GM19395 (cell line): ENCODE measurements at regions not wholly inside any gene's neighbourhood (a gene's known extent, or its start where the extent isn't known, plus 50 kb on each side); places are given as distances from the start of the nearest gene placed in this dataset.
"Not testable (repeated sequence)": the region's sequence is repeated elsewhere in the genome, so short reads cannot be mapped to it uniquely, and the experiment has no call there.

Experiments
- ATAC-seq: cut with Tn5 transposase; IDR thresholded peaks from one replicate; pipeline ENCODE4 v1.9.1; 2021; ENCODE audit warnings: mild to moderate bottlenecking, moderate library complexity; ENCODE audit not compliant: unreplicated experiment

DNA sequence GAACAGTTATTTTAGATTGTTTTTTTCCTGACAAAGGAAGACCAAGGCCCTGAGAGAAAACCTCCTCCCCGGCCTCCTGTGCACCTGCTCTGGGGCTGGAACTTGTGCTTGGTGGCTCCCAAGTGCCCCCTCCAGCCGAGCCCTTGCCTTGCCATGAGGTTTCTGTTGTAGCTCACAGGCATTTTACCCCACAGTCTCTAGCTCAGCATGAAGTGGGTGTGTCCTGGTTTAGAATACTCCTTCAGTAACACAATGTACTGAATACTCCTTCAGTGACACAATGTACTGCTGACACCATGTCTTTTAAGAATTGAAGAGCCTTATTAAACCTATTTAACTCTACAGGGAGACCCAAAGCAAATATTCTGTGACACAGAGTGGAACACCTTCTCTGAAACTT is 116.1 kb downstream of the OR4M2 start:
- ATAC-seq: not testable (repeated sequence)

DNA sequence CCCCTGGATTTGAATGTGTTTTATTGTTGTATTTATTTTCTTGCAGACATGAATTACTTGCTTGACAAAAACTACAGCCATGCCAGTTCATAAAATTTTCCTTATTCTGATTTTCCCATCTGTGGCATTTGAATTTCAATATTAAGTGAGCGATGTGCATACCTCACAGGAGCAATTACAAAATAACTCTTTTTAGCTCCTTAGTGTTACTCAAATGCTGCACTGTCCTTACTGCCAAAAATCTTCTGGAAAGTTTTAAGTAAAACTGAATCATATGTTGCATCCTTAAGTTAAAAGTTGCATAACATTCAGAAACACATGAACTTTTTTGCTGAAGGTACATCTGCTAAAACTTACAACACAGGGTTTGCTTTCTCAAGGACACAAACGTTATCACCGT is 120.1 kb downstream of the OR4M2 start:
- ATAC-seq: not testable (repeated sequence)

DNA sequence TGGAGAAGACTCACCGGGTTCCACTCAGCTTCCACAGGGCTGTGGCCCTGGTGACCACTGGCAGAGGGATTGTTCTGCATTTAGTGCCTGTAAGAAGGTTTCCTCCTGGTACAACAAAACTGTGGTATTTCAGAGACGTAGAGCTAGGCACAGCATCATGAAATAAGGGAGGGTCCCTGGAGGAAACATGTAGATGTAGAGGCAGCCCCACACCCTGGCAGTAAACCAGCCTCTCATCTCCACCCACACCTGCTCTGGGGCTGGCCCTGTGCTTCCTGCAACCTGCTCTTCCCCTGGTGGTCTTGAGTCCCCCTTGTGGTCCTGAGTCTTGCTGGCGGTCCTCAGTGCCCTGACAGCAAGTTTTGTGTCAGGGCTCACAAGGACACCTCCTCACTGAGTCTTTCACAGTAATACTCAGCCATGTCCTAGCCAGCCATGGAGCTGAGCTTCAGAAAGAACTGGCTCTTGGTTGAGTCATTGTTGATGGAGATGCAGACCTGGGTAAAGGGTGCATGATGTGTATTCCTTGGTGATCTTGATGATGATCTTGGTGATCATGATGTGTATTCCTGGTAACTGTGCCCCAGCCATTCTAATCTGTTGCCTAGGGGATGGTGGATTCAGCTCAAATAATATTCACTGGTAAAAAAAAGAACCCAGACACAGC is 121.8 kb downstream of the OR4M2 start:
- ATAC-seq: not testable (repeated sequence)

DNA sequence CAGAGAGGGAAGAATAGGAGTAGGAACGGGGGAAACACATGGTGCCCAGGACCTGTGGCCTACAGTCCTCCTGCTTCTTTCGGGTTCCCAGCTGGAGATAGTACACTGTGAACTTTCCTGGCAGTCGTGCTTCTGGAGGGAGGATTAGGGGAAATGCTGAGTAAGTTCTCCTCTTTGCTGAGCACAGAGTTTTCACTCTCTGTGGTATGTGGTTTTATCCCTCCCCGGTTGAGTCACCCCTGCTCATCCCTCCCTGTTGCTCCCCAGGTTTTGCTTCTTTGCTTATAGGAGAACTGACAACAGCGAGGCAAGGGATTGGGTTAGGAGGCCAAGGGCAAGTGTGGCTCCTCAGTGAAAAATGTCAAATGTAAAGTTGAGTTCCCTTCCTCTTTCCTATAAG is 122.9 kb downstream of the OR4M2 start:
- not testable (repeated sequence) for ATAC-seq

DNA sequence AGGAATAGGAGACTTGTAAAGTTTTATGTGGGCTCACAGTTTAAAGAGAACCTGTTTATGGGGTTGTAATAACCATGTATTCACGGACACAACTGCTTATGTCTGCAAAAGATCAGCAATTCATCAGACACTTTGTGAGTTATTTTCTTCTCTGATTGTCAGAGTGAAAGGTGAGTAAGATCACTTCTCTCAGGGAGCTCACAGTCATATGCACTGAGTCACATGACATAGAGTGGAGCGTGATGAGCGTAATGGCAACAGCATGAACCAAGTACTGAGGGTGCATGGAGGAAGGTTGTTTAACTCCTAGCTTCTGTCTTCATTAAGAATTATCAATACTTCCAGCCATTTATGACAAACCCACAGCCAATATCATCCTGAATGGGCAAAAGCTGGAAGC is 128.8 kb downstream of the OR4M2 start:
- not testable (repeated sequence) for ATAC-seq

DNA sequence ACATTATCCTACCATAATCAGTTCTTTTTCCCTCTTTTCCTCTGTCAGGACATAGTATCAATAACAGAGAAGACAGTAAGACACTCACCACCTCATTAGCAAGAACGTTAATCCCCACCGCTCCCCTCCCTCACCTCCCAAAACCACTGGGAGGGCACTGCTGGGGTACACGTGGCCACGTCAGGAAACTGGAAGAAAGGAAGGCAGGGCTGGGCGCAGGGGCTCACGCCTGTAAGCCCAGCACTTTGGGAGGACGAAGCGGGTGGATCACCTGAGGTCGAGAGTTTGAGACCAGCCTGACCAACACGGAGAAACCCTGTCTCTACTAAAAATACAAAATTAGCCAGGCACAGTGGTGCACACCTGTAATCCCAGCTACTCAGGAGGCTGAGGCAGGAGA is 142.3 kb downstream of the OR4M2 start:
- not testable (repeated sequence) for ATAC-seq

DNA sequence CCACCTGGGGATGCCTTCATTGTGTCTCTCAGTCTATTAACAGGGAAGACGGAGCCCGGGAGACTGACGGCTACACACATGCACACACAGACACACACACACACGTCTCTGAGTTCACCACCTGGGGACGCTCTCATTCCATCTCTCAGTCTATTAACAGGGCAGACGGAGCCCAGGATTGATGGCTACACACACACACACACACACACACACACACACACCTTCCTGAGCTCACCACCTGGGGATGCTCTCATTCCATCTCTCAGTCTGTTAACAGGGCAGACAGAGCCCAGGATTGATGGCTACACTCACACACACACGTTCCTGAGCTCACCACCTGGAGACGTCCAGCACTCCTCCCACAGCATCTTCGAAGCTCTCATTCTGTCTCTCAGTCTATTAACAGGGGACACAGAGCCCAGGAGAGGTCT is 143.9 kb downstream of the OR4M2 start:
- ATAC-seq: no peak

DNA sequence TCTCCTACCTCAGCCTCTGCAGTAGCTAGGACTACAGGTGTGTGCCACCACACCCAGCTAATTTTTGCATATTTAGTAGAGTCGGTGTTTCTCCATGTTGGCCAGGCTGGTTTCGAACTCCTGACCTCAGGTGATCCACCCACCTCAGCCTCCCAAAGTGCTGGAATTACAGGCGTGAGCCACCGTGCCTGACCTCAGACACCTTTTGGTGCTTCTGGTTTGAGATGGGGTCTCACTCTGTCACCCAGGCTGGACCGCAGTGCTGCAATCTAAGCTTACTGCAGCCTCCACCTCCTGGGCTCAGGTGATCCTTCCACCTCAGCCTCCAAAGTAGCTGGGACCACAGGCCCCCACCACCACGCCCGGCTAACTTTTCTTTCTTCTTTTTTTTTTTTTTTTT is 144.6 kb downstream of the OR4M2 start:
- ATAC-seq: not testable (repeated sequence)

DNA sequence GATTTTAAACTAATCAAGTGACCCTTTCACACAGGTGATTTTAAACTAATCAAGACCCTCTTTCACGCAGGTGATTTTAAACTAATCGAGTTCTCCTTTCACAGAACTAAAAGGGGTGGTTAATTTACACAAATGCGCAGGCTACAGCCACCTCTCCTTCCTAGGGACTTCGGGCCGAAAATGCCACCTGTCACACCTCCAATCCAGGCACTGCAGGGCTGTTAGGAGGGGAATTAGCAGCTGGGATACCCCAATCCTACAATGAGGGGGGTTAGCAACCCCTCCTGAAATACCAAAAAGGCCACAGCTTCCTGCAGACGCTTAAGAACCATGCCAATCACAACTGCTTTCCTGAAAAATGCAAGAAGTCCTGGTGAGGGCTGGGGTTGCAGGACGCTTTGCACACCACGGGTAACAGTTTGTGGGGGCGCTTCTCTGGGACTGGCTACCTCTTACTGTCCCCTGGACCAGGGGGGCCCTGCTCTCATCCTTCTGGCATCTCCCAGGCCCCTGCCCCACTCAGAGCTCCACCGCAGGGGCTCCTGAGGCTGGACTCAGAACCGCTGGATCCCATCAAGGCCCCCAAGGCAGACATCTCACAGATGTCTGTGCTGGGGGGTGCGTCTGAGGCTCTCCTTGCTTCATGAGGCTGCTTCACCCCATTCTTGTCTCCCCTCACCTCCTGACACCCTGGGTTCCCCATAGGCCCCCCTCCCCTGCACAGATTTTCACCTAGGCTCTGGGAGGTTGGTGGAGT is 145.9 kb downstream of the OR4M2 start:
- ATAC-seq: no peak

DNA sequence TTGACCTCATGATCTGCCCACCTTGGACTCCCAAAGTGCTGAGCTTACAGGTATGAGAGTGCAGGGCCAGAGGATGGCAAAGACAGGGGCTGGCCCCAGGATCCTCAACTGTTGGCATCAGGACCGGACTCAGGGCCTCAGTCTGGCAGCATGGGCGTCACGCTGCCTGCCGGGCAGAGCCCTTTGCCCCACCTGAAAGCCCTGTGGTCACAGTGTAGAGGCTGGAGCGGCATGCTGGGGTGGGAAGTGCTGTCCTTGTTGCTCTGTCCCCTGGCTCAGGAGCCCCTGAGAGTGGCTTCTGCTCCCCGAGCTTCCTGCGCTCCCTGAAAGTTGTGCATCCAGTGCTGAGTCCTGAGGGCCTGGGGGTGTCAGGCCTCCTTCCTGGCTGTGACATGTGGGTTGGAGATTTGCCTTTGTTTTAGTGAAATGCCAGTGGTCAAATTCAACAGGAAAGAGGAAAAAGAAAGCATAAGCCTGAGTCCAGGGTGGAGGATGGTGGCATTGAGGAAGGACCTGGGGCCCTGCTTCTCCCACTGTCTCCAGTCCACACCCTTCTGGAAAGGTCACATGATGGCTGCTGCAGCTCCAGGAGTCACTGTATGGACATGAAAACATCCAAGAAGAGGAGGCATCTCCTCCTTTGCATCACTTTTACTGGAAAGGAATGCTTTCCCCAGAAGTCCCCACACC is 147.2 kb downstream of the OR4M2 start:
- ATAC-seq: no peak

DNA sequence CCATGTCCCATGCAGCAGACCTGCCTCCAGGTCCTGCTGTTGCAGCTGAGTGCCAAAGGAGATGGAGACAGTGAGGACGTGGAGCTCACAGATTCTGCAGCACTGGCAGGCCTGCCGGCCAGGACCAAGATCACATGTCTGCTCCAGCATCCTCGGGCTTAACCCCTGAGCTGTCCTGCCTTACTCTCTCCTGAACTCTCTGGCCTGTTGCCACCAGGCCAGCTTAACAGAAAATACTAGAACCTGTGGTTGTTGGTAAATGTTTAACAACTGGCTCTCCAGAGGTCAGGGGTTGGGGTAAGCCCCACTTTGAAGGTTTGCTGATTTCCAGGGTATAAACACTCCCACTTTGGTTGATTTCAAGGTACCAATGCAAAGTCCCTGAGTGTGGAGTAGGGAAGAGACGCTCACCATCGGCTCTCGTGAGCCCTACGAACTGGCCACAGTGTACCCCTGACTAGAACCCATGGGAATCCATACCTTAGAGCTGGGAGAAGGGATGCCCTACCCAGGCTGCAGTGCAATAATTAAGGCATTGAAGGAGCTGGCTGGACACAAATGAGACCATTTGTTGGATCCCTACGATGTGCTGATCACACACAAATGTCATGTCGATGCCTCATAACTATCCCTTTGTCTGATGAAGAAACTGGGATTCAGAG is 147.9 kb downstream of the OR4M2 start:
- no peak for ATAC-seq

DNA sequence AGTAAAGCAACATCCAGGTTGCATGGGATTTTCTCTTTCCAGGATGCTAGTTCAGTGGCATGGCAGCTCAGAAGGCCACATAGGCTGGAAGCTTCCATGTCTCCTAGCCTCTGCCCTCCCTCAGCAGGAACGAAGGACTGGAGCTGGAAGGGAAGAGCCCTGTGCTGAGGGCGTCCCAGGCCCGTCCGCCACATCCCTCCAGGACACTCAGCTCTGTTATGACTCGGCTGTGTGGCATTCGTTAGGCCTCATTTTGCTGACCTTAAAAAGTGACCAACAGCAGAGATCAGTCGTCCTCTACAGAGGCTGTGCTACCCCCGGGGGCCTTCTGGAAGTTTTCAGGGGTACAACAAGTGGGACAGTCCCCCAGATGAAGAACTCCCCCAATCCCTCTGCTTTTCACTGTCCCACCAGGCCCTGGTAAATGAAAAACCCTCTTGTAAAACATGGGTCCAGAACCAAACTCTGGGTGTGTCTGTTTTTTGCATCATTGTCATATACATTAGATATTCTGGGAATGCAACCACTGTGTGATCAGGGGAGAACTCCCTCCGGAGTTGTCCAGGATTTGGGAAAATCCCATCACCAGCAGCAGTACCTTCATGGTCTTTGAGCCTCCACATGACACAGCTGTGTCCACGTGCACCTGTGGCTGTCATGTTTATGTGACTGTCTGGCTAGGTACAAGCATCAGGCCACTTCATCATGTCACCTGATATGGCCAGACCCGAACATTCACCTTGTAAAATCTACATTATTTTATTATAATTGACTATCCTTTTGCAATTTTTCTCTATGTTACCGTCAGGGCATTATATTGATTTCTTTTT is 149.9 kb downstream of the OR4M2 start:
- no peak for ATAC-seq

DNA sequence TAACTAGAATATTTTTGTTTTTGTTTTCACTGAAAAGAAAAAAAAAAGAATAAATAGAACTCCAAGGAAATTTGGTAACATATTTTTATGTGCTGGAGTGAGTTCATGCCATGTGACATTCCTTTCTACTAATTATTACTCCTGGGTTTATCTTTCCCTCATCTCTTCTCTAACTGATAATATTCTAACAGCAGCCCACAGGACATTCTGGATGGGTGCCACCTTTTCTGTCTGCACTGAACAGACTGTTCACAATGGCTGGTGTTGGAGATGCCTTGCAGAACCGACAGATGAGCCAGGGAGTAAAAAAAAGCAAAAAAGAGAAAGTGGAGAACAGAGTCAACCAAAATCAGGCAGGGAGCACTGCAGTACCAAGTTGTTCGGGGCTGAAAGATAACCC is 151.3 kb downstream of the OR4M2 start:
- ATAC-seq: no peak

DNA sequence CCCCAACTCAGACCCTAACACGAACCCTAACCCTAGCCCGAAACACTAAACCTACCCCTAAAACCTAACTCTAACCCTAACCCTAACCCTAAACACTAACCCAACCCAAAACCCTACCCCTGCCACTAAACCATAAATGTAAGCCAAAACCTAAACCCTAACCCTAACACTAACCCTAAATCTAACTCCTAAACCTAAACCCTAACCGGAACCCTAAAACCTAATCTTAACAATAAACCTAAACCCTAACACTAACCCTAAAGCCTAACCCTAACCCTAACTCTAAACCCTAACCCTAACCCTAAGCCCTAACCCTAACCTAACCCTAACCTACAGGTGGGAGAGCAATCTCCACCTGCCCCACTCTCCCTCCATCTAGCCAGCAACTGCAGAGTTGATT is 152.3 kb downstream of the OR4M2 start:
- ATAC-seq: no peak

DNA sequence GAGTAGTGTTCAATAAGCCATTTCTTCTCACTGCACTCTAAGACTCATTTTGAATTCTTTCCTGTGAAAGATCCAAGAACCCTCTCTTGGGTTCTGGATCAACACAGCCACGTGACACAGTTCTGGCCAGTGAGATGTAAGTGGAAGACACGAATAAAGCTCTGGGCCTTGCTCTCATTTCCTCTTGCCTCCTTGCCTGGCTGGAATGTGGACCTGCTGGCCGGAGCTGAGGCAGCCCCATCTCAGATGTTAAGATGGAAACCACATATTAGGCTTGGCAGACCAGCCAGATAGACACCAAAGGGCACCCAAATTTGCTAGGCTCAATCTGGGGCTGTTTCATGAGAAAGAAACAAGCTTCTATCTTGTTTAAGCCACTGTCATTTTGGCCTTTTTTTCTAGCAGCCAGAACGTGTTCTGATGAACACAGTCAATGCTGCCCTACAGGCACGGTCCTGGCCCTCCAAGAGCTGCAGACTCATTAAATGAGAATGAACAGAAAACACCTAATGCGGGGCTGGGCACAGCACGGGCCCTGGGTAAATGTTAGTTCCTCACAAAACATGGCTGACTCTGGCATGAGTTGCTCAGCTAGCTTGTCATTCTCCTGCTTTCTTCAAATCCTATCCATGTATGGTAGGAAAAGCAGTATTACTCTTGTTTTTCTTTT is 155.1 kb downstream of the OR4M2 start:
- ATAC-seq: not testable (repeated sequence)

DNA sequence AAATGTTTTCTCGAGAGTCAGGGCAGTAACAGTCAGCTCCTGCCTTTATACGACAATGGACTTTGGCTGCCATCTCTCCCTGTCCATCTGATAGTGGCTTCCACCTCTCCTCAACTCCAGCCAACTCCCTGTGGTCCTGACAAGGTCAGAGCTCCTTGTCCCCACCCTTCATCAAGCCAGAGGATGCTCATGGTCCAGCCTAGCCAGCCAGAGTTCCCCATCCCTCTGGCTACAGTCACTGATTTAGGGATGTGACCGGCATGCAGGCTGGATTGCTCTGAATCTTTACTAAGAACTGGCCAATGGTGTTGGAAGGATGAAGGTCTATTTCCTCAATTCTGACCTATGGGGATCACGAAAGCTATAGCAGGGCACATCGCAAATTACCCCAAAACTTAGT is 156.1 kb downstream of the OR4M2 start:
- ATAC-seq: no peak

DNA sequence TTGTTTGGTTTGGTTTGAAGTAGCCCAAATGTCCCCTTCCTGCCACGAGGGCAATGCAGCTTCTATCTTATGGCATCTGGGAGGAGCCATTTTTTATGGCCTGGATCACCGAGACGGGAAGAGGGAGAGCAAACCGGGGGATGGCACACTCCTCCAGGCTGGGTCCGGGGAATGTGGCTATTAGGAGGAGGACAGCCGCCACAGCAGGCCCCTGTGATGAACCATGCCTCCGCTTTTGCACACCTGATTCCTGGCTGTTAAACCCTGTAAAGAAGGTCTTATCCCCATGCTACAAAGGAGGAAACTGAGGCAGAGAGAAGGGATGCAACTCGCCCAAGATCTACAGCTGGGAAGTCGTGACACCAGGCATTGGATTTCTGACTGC is 157.6 kb downstream of the OR4M2 start:
- ATAC-seq: no peak

DNA sequence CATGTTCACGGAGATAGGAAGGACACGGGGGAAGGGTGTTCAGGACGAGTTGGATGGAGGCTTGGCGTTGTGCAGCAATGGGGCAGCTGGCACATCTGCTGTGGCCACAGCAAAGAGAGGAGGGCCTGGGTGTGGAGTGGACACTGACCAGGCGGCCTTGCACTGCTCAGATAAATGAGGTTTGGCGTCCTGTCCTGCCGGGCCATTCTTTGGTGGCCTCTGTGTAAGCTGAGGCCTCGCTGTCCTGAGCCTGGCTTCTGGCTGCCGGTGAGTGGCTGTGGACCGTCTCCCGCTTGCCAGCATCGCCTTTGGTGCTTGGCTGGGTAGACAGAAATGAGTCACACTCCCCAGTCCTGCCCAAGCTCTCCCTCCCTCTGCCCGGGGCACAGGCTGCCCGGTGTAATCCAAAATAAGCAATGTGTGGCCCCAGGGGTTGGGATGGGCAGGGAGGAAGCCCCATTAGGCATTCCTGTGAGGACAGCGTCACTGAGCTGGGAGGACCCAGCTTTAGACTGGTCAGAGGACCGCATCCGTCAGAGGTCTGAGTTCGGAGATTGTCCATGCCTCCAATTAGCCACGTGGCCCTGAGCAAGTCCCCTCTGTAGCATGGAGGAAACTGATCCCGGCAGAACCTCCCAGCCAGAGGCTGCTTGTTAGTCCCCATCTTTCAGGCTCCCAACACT is 158.1 kb downstream of the OR4M2 start:
- ATAC-seq: not testable (repeated sequence)
